GM19238 (cell line): ENCODE measurements at regions not wholly inside any gene's neighbourhood (a gene's known extent, or its start where the extent isn't known, plus 50 kb on each side); places are given as distances from the start of the nearest gene placed in this dataset.

Experiments used
- DNase-seq: peaks from one replicate; pipeline ENCODE4 v3.0.0; 2011; ENCODE audit warnings: low spot score; ENCODE audit not compliant: insufficient read length

- DNase-seq = no peak
These were observed 291.3 kb upstream of the PHYHIPL start for GRCh38 chr10:58885146-58885545.

GRCh38 chr10:58885686-58886345, 290.6 kb upstream of the PHYHIPL start:
- no peak for DNase-seq

GRCh38 chr10:58886406-58886805, 290.0 kb upstream of the PHYHIPL start:
- no peak for DNase-seq

GRCh38 chr10:58887474-58887873, 289.0 kb upstream of the PHYHIPL start:
- DNase-seq = no peak

DNA sequence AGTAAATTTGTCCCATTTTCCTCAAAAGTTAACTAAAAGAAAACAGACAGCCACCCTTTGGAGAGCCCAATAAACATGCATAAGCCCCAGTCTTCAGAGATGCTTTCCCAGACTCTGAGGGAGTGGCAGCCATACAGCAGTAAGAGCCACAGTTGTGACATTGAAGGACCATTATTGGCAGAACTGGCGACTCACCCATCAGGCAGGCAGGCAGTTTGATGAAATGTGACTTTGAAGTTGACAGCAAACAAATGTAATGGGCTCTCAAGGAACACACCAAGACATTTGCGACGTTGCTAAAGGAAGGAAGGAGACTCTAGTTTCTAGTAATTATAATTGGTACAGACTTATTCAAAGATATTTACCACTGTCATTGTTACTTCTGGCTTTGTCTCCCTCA, 287.5 kb upstream of the PHYHIPL start:
- DNase-seq = no peak

GRCh38 chr10:58892031-58892531, 284.4 kb upstream of the PHYHIPL start:
- no peak for DNase-seq

GRCh38 chr10:58894929-58895328, 281.5 kb upstream of the PHYHIPL start:
- no peak for DNase-seq

DNA sequence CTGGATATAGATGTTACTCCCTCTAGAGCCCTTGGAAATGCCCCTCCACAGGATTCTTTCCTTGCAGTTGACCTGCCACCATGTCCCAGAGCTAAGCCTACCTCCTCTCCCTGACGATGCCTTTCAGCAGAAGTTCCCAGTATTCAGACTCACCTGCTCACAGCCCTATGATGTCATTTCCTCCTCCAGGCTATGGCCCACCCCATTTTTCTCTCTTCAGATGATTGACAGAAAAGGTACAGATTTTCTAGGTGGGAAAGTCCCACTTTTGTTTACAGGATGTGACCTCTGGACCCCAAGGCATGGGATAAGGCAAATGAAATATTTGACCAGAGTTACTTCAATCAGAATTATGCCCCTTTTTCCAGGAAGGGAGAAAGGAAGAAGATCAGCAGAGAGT, 280.2 kb upstream of the PHYHIPL start:
- no peak for DNase-seq

DNA sequence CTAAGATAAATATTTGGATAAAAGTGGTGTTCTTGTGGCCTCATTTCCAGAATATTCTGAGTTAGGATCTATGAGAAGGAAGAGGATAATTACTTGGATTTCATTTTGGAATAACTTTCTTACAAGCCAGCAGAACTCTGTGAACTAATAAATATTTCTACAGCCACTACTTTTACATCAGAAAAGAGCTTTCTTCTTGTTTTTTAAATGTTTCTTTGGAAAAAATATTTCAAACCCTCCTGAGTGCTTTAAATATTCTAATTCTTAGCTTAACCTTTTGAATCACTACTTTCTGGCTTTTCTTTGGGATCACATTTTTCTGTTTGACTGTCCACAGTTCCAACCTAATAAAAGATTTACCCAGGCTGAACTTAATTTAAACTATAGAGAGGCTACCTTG, 279.2 kb upstream of the PHYHIPL start:
- no peak for DNase-seq

DNA sequence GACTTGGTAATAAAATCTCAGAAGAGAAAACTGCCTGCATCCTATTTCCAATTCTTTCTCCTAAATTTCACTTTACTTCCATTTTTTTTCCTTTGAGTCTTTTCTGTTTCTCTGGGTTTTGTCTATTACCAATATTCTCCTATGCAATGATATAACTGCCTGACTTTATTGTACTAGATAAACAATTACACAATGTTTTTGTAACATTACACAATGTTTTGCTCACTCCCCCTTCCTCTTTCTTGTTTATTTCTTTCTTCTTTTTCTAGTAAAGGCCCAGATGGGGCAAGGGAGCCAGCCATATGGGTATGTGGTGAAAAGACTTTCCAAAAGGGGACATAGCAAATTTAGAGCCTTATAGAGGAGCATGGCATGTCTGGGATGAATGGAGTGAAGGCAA, 278.7 kb upstream of the PHYHIPL start:
- DNase-seq = no peak

- no peak for DNase-seq
These were observed 277.4 kb upstream of the PHYHIPL start for GRCh38 chr10:58898854-58899573.

- DNase-seq = no peak
These were observed 275.3 kb upstream of the PHYHIPL start for GRCh38 chr10:58901092-58901646.

DNA sequence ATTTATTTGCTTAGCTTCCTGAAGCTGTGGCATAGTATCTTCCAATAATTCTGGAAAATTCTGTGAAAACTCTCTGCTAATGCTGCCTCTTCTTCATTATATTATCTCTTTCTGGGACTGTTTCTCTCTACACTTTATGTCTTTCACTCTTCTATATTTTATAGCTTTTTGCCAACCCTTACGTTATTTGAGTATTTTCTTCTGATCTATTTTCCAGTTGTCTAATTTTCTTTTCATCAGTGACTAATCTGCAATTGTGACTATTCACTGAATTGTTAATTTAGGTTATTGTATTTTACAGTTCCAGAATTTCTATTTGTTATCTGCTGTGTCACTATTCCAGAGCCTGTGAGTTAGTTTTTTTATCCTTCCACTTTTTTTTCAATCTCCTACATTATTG, 273.4 kb upstream of the PHYHIPL start:
- DNase-seq = no peak

DNA sequence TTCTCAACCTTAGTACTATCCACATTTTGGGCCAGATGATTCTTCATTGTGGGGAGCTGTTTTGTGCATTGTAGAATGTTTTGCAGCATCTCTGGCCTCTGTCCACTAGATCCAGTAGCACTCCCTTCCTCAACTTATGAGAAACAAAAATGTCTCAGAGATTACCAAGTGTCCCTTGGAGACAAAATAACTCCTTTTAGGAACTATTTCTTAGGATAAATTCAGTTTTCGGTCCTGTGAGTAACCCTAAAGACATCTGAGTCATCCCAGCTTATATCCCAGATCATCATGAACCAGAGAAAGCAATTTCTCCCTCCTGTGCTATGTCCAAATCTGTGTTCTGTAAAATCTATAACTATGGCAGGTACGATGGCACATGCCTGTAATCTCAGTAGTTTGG, 266.6 kb upstream of the PHYHIPL start:
- DNase-seq = no peak

- DNase-seq = no peak
These were observed 262.7 kb upstream of the PHYHIPL start for GRCh38 chr10:58913717-58914116.

- DNase-seq = no peak
These were observed 257.6 kb upstream of the PHYHIPL start for GRCh38 chr10:58918887-58919286.

GRCh38 chr10:58919927-58920654, 256.4 kb upstream of the PHYHIPL start:
- DNase-seq = no peak

DNA sequence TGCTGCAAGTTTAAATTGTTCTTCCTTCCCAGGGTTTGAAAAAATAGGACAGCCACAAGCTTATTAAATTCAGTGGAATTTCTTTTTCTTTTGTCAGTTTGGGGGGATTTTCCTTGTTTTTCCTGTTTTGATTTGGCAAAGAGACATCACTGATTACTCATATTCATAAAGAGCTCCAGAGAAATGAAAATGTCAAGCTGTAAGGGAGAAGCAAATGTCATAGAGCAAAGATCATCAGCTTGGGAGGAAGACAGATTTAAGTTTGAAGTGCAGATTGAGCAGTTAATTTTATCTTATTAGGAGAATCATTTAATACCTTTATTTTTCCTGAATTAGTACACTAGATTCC, 255.8 kb upstream of the PHYHIPL start:
- DNase-seq = no peak

GRCh38 chr10:58921421-58921855, 255.0 kb upstream of the PHYHIPL start:
- no peak for DNase-seq

GRCh38 chr10:58925381-58925780, 251.1 kb upstream of the PHYHIPL start:
- no peak for DNase-seq

DNA sequence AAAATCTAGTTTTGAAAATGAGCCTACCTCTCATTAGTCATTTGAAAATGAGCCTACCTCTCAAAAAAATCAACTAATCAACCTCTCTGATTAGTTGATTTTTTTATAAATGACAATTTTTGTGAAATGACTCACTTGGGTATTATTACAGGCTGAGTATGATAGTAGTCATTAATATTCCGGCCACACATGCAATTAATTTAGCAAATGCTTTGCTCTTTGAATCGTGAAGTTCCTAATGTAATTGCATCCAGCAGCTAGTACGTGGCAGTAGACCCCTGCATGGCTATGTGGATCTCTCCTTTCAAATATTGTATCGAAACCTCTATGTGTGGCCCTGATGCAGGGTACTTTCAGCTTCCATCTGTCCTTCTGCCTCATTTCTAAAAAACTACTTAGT, 245.9 kb upstream of the PHYHIPL start:
- DNase-seq = no peak

DNA sequence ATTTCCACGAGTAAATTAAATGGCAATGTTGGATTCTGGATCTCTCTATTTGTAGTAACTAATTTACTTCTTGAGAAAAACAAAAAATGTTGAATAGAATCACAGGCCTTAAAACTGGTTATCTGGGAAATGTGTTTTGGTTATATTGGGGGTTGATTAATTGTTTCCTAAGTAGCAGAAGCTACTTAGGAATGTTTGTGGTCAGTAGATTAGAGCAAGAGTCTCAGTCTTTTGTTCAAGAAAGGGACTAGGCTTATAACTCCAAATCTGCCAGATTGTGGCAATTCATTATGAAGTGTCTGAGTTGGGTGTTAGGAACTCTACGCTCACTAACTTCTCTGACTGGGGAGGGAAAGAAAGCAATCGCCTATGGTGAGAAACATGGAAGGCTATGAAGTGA, 244.3 kb upstream of the PHYHIPL start:
- DNase-seq = no peak
